ENCODE measurements at regions not wholly inside any gene's neighbourhood (a gene's known extent, or its start where the extent isn't known, plus 50 kb on each side); places are given as distances from the start of the nearest gene placed in this dataset.

- DNase-seq: peak; percentile 84 to 87
Measured at GRCh38 chr3:63047068-63047467, 171.9 kb upstream of the CADPS start.

GRCh38 chr3:63048367-63049326 lies 173.4 kb upstream of the CADPS start:
- DNase-seq: no peak

GRCh38 chr3:63050548-63051177 lies 175.4 kb upstream of the CADPS start:
- no peak for DNase-seq

- DNase-seq: no peak
Measured at GRCh38 chr3:63051920-63052319, 176.7 kb upstream of the CADPS start.

- no peak for DNase-seq
Measured at GRCh38 chr3:63056932-63057331, 181.7 kb upstream of the CADPS start.

- no peak for DNase-seq
Measured at GRCh38 chr3:63060412-63060811, 185.2 kb upstream of the CADPS start.

- no peak for DNase-seq
Measured at GRCh38 chr3:63061449-63061848, 186.2 kb upstream of the CADPS start.

- no peak for DNase-seq
Measured at GRCh38 chr3:63064209-63064755, 189.1 kb upstream of the CADPS start.

- no peak for DNase-seq
Measured at GRCh38 chr3:63067999-63068645, 192.9 kb upstream of the CADPS start.

- DNase-seq: no peak
Measured at GRCh38 chr3:63069806-63070475, 194.7 kb upstream of the CADPS start.

GRCh38 chr3:63070476-63070810 lies 195.2 kb upstream of the CADPS start:
- no peak for DNase-seq

GRCh38 chr3:63076357-63076756 lies 201.1 kb upstream of the CADPS start:
- no peak for DNase-seq

GRCh38 chr3:63086190-63086589 lies 191.9 kb upstream of the SYNPR start:
- no peak for DNase-seq

- no peak for DNase-seq
Measured at GRCh38 chr3:63089007-63089750, 188.9 kb upstream of the SYNPR start.

GRCh38 chr3:63089751-63090132 lies 188.4 kb upstream of the SYNPR start:
- DNase-seq: no peak

- no peak for DNase-seq
Measured at GRCh38 chr3:63090656-63091055, 187.5 kb upstream of the SYNPR start.

- no peak for DNase-seq
Measured at GRCh38 chr3:63092515-63092914, 185.6 kb upstream of the SYNPR start.

- no peak for DNase-seq
Measured at GRCh38 chr3:63094642-63095408, 183.3 kb upstream of the SYNPR start.

GRCh38 chr3:63096248-63097058 lies 181.7 kb upstream of the SYNPR start:
- DNase-seq: no peak

- no peak for DNase-seq
Measured at GRCh38 chr3:63097396-63097795, 180.7 kb upstream of the SYNPR start.

GRCh38 chr3:63116922-63117321 lies 161.2 kb upstream of the SYNPR start:
- no peak for DNase-seq
